Astrocyte (in vitro differentiated cells and primary cell): ENCODE measurements at regions not wholly inside any gene's neighbourhood (a gene's known extent, or its start where the extent isn't known, plus 50 kb on each side); places are given as distances from the start of the nearest gene placed in this dataset.

Experiments
- DNase-seq: peaks from one replicate; pipeline ENCODE4 v3.0.0-alpha.2; 2010; ENCODE audit warnings: low read depth
- FAIRE-seq: peaks from 2 replicates; lab custom pipeline; 2011; peaks lifted over from hg19 to GRCh38; lab: Jason Lieb, UNC
- H2AFZ ChIP-seq: 2 replicates; pipeline ENCODE4 v1.6.0; 2012; ENCODE audit warnings: low read depth, low read length, inconsistent platforms
- H3K27ac ChIP-seq: 2 replicates; pipeline ENCODE4 v1.5.1; 2011; ENCODE audit warnings: low read depth, low read length, inconsistent platforms
- H3K27me3 ChIP-seq: 2 replicates; pipeline ENCODE4 v1.6.0; 2011; ENCODE audit warnings: low read length, inconsistent platforms; ENCODE audit not compliant: insufficient read depth
- H3K36me3 ChIP-seq: 2 replicates; pipeline ENCODE4 v1.5.1; 2011; ENCODE audit warnings: low read length, inconsistent platforms; ENCODE audit not compliant: insufficient read depth
- H3K4me1 ChIP-seq: 2 replicates; pipeline ENCODE4 v1.5.1; 2011; ENCODE audit warnings: low read length, inconsistent platforms; ENCODE audit not compliant: insufficient read depth
- H3K4me2 ChIP-seq: 2 replicates; pipeline ENCODE4 v1.6.0; 2012; ENCODE audit warnings: low read length, inconsistent platforms
- H3K4me3 ChIP-seq: 2 replicates; pipeline ENCODE4 v1.5.1; 2011; ENCODE audit warnings: low read depth, mild to moderate bottlenecking, low read length, inconsistent platforms; ENCODE audit not compliant: insufficient read depth
- H3K79me2 ChIP-seq: 2 replicates; pipeline ENCODE4 v1.6.0; 2012; ENCODE audit warnings: mild to moderate bottlenecking, low read length, inconsistent platforms; ENCODE audit not compliant: insufficient read depth
- H3K9ac ChIP-seq: 2 replicates; pipeline ENCODE4 v1.6.0; 2012; ENCODE audit warnings: mild to moderate bottlenecking, low read length, inconsistent platforms
- H3K9me3 ChIP-seq: 2 replicates; pipeline ENCODE4 v1.5.1; 2012; ENCODE audit warnings: low read depth, mild to moderate bottlenecking, low read length, inconsistent platforms; ENCODE audit not compliant: insufficient read depth
- H4K20me1 ChIP-seq: 2 replicates; pipeline ENCODE4 v1.6.0; 2012; ENCODE audit warnings: low read length, inconsistent platforms; ENCODE audit not compliant: insufficient read depth
- H3K27ac Mint-ChIP-seq: one replicate; pipeline ENCODE4 v1.8.0; 2021; ENCODE audit warnings: mild to moderate bottlenecking, mixed read lengths; ENCODE audit not compliant: unreplicated experiment
- H3K27me3 Mint-ChIP-seq: one replicate; pipeline ENCODE4 v1.8.0; 2021; ENCODE audit warnings: low read depth, mixed read lengths; ENCODE audit not compliant: unreplicated experiment
- H3K36me3 Mint-ChIP-seq: one replicate; pipeline ENCODE4 v1.8.0; 2021; ENCODE audit warnings: low read depth, mixed read lengths; ENCODE audit not compliant: unreplicated experiment
- H3K4me1 Mint-ChIP-seq: one replicate; pipeline ENCODE4 v1.8.0; 2021; ENCODE audit warnings: low read depth, mixed read lengths; ENCODE audit not compliant: unreplicated experiment
- H3K4me3 Mint-ChIP-seq: one replicate; pipeline ENCODE4 v1.8.0; 2021; ENCODE audit warnings: mild to moderate bottlenecking, moderate library complexity, mixed read lengths; ENCODE audit not compliant: unreplicated experiment
- H3K9me3 Mint-ChIP-seq: one replicate; pipeline ENCODE4 v1.8.0; 2021; ENCODE audit warnings: mild to moderate bottlenecking, mixed read lengths; ENCODE audit not compliant: unreplicated experiment
- CTCF ChIP-seq: IDR thresholded peaks from 2 replicates; pipeline ENCODE4 v1.5.1; 2011; ENCODE audit warnings: low read depth, mild to moderate bottlenecking, inconsistent platforms, low read length, moderate library complexity; ENCODE audit not compliant: insufficient read depth
- EZH2 ChIP-seq: IDR thresholded peaks from 2 replicates; pipeline ENCODE4 v1.6.1; 2012; ENCODE audit warnings: mild to moderate bottlenecking, low read length, inconsistent platforms; ENCODE audit not compliant: insufficient read depth

DNA sequence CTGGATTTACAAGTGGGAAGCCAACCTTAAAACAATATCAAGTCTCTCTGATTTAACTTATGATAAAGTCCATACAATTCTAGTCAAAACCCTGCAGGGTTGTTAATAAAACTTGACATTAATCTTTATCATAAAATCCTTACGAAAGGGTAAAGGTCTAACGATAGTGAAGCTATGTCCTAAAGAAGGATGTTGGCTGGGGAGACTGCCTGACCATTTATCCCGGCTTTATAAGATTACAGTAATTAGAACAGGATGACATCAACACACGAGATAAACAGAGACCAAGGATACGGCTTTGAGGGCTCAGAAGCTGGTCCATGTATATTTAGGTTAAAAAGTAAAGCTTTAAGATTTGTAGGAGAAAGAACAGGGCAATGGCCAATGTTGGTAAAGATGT, 189.0 kb upstream of the COPS8 start:
- H3K27ac Mint-ChIP-seq: no peak overlapping the region
- Histone ChIP-seq H3K9me3 (no peaks in the 10 kb centered on the region), H3K4me3 (no peak overlapping the region), H3K27ac (no peak overlapping the region), H4K20me1 (no peaks in the 10 kb centered on the region), H3K79me2 (no peaks in the 10 kb centered on the region), H3K27me3 (no peaks in the 10 kb centered on the region), H3K36me3 (no peaks in the 10 kb centered on the region), H2AFZ (no peak overlapping the region), H3K4me1 (no peaks in the 10 kb centered on the region), H3K4me2 (no peak overlapping the region), H3K9ac (no peak overlapping the region)
- no peak overlapping the region for H3K4me3 Mint-ChIP-seq
- FAIRE-seq: no peak
- TF ChIP-seq CTCF (no peak), EZH2 (no peak)
- no peaks in the 10 kb centered on the region for H3K9me3 Mint-ChIP-seq
- peaks cover 4% of the 10 kb centered on the region for H3K27me3 Mint-ChIP-seq
- H3K4me1 Mint-ChIP-seq: peaks cover 16% of the 10 kb centered on the region
- peaks cover 2% of the 10 kb centered on the region for H3K36me3 Mint-ChIP-seq
- no peak for DNase-seq

DNA sequence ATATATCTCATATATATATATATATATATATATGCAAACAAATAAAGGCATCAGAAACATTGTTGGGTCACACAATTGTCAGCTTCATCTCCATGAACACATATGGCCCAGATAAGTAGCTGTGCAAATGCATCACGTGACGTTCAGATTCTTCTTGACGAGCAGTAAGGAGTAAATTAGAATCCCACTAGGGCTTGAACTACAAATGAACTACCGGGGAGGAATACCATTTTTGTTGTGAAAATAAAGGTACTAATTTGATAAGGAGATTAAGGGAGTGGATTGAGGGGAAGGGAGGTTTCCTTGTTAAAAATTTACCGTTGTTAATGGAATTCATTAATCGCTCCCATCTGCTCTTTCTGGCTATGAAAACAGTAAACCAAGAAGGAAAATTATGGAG, 186.5 kb upstream of the COPS8 start:
- DNase-seq (no peak), FAIRE-seq (no peak)
- H3K4me2 ChIP-seq: no peak overlapping the region
- no peaks in the 10 kb centered on the region for H3K36me3 ChIP-seq
- no peaks in the 10 kb centered on the region for H4K20me1 ChIP-seq
- peaks cover 10% of the 10 kb centered on the region for H3K4me1 Mint-ChIP-seq
- no peak overlapping the region for H3K4me3 Mint-ChIP-seq
- H3K9ac ChIP-seq: no peak overlapping the region
- no peak overlapping the region for H3K27ac Mint-ChIP-seq
- H3K36me3 Mint-ChIP-seq: no peaks in the 10 kb centered on the region
- H3K4me1 ChIP-seq: no peaks in the 10 kb centered on the region
- no peak overlapping the region for H3K4me3 ChIP-seq
- H3K27ac ChIP-seq: no peak overlapping the region
- TF ChIP-seq CTCF: no peak
- no peak for TF ChIP-seq EZH2
- no peaks in the 10 kb centered on the region for H3K9me3 ChIP-seq
- H3K79me2 ChIP-seq: no peaks in the 10 kb centered on the region
- H3K9me3 Mint-ChIP-seq: no peaks in the 10 kb centered on the region
- H2AFZ ChIP-seq: no peak overlapping the region
- H3K27me3 Mint-ChIP-seq: peaks cover 9% of the 10 kb centered on the region
- H3K27me3 ChIP-seq: peaks cover 12% of the 10 kb centered on the region

DNA sequence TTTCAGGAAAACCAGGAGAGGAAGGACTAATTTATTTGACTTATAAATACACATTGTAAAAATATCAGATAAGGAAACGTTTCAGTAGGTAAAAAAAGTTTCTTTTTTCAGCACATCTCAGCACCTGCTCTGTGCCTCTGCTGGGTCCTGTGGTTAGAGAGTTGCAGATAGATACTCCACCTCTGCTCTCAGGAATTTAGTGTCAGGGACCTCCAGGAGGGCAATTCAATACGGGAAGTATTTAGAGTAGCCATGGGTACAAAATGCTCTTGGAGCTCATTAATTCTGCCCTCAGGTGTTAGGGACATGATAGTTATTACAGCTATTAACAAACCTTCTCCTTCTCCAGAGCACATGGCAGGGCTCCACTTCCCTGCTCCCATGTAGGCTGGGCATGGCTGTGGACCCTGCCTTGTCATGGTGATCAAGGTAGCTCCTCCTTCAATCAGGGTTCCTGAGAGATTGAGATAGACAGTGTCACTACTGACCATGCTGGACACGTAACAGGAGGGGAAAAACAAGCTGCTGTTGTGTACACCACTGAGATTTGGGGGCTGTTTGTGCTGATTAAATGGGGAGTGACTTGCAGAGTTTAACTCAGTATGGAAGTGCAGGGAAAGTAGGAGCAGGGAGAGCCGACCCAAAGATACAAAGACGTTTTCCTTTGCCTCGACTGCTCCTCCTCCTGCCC, 185.6 kb upstream of the COPS8 start:
- Mint-ChIP-seq H3K4me1 (peaks cover 7% of the 10 kb centered on the region), H3K9me3 (no peaks in the 10 kb centered on the region), H3K27me3 (peaks cover 12% of the 10 kb centered on the region), H3K4me3 (no peak overlapping the region), H3K27ac (no peak overlapping the region), H3K36me3 (no peaks in the 10 kb centered on the region)
- H3K27ac ChIP-seq: no peak overlapping the region
- H3K36me3 ChIP-seq: no peaks in the 10 kb centered on the region
- no peaks in the 10 kb centered on the region for H3K4me1 ChIP-seq
- peaks cover 18% of the 10 kb centered on the region for H3K27me3 ChIP-seq
- no peak overlapping the region for H3K9ac ChIP-seq
- TF ChIP-seq CTCF (no peak), EZH2 (no peak)
- H3K4me3 ChIP-seq: no peak overlapping the region
- no peak overlapping the region for H2AFZ ChIP-seq
- FAIRE-seq (no peak), DNase-seq (no peak)
- no peaks in the 10 kb centered on the region for H3K9me3 ChIP-seq
- H4K20me1 ChIP-seq: no peaks in the 10 kb centered on the region
- no peak overlapping the region for H3K4me2 ChIP-seq
- no peaks in the 10 kb centered on the region for H3K79me2 ChIP-seq
